ENCODE measurements at regions not wholly inside any gene's neighbourhood (a gene's known extent, or its start where the extent isn't known, plus 50 kb on each side); places are given as distances from the start of the nearest gene placed in this dataset.

DNA sequence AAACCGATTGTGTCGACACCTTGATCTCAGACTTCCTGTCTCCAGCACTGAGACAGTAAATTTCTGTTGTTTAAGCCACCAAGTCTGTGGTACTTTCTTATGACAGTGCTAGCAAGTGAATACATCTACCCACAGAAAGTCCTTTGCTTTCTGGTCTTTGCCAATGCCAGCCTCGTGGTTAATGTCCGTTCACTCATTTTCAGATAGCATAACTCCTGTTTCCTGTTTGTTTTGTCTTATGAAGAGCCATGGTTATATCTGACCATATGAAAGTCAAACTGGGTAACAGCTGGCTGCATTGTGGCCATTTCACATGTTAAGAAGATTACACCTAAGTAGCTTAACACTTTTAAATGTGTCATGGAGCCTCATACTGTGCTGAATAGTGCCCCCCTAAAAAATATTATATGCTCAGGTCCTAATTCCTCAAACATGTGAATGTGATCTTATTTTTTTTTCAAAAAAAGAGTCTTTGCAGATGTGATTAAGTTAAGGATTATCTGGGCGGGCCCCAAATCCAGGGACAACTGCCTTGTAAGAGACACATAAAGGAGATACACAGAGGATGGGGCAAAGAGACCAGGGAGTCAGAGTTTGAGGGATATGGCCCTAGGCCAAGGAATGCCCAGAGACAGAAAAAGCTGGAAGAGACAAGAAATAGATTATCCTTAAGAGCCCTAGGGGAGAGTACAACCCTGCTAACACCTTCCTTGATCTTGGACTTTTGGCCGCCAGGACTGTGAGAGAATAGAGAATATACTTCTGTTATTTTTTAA is 118.0 kb downstream of the KCNE4 start:
- TF ChIP-seq, protein P1, sequence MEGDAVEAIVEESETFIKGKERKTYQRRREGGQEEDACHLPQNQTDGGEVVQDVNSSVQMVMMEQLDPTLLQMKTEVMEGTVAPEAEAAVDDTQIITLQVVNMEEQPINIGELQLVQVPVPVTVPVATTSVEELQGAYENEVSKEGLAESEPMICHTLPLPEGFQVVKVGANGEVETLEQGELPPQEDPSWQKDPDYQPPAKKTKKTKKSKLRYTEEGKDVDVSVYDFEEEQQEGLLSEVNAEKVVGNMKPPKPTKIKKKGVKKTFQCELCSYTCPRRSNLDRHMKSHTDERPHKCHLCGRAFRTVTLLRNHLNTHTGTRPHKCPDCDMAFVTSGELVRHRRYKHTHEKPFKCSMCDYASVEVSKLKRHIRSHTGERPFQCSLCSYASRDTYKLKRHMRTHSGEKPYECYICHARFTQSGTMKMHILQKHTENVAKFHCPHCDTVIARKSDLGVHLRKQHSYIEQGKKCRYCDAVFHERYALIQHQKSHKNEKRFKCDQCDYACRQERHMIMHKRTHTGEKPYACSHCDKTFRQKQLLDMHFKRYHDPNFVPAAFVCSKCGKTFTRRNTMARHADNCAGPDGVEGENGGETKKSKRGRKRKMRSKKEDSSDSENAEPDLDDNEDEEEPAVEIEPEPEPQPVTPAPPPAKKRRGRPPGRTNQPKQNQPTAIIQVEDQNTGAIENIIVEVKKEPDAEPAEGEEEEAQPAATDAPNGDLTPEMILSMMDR (IDR thresholded peaks at IDR 0.05; ENCODE audit: poor library complexity, severe bottlenecking): no peak
- Histone ChIP-seq H3K9me3 (ENCODE audit: severe bottlenecking) (no peaks in the 10 kb centered on the region), H3K27ac (ENCODE audit: poor library complexity, severe bottlenecking) (no peak overlapping the region), H3K4me1 (ENCODE audit: insufficient read depth, poor library complexity, severe bottlenecking) (no peaks in the 10 kb centered on the region), H3K36me3 (ENCODE audit: low read depth) (no peaks in the 10 kb centered on the region), H3K4me3 (ENCODE audit: severe bottlenecking) (no peak overlapping the region), H3K27me3 (ENCODE audit: insufficient read depth, poor library complexity, severe bottlenecking) (no peaks in the 10 kb centered on the region)
- DNase-seq (ENCODE audit: low spot score) (no peak), ATAC-seq (ENCODE audit: low read depth) (no peak)

DNA sequence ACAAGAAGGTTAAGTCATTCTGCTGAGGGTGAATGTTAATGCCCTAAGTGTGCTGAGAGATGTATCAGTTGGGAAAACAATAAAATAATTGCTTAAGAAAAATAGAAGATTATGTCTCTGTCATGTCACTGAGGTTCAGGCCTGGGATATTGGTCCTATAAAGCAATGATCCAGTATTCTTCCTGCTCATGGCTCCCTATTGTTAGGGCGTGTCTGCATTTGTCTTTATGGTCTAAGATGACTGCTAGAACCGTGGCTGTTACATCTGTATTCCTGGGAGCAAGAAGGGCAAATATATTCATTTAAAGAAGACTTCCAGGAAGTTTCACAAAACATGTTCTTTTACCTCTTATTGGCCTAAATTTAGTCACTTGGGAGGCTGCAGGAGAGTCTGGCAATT is 125.0 kb downstream of the KCNE4 start:
- TF ChIP-seq, protein P1 (IDR thresholded peaks at IDR 0.05; ENCODE audit: poor library complexity, severe bottlenecking): no peak
- ATAC-seq (ENCODE audit: low read depth): no peak

DNA sequence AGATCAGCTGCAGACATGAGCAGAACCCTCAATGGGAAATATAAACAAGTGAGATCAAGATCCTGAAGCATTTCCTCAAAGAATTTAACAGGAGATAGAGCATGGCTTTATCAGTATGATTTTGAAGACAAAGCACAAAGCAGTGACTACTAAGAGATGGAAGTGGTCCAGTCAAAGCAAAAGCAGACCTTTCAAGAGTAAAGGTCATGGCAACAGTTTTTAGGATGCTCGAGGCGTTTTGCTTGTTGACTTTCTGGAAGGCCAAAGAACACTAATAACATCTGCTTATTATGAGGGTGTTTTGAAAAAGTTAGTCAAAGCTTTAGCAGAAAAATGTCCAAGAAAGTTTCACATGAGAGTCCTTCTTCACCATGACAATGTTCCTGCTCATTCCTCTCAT is 128.5 kb downstream of the KCNE4 start:
- no peak for DNase-seq (ENCODE audit: low spot score)
- Histone ChIP-seq H3K9me3 (ENCODE audit: severe bottlenecking) (no peaks in the 10 kb centered on the region), H3K27me3 (ENCODE audit: insufficient read depth, poor library complexity, severe bottlenecking) (no peaks in the 10 kb centered on the region), H3K4me1 (ENCODE audit: insufficient read depth, poor library complexity, severe bottlenecking) (no peaks in the 10 kb centered on the region), H3K4me3 (ENCODE audit: severe bottlenecking) (no peak overlapping the region), H3K27ac (ENCODE audit: poor library complexity, severe bottlenecking) (no peak overlapping the region), H3K36me3 (ENCODE audit: low read depth) (no peaks in the 10 kb centered on the region)
- TF ChIP-seq, protein P1 (IDR thresholded peaks at IDR 0.05; ENCODE audit: poor library complexity, severe bottlenecking): no peak
- no peak for ATAC-seq (ENCODE audit: low read depth)

More for the DNA sequence above, 125.0 kb downstream of the KCNE4 start:
- Histone ChIP-seq H3K27ac (ENCODE audit: poor library complexity, severe bottlenecking) (no peak overlapping the region), H3K9me3 (ENCODE audit: severe bottlenecking) (no peaks in the 10 kb centered on the region), H3K27me3 (ENCODE audit: insufficient read depth, poor library complexity, severe bottlenecking) (no peaks in the 10 kb centered on the region), H3K4me1 (ENCODE audit: insufficient read depth, poor library complexity, severe bottlenecking) (no peaks in the 10 kb centered on the region), H3K4me3 (ENCODE audit: severe bottlenecking) (no peak overlapping the region), H3K36me3 (ENCODE audit: low read depth) (no peaks in the 10 kb centered on the region)
- no peak for DNase-seq (ENCODE audit: low spot score)

DNA sequence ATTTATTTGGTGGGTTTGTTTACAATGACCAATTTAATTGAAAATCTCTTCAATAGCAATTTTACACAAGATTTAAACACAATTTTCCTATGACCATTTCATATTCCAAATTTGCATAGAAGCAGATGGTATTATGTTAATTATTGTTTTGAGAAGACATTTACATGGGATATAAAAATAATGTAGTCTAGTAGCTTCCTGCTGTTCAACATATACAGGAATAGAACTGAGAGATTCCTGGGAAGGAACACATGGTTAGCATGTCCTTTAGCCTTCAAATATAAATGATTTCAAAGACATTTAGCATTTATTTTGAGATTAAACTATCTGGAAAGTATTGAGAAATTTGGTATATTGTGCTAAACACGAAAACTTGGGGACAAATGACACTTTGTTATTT is 129.6 kb downstream of the KCNE4 start:
- no peak overlapping the region for H3K4me3 ChIP-seq (ENCODE audit: severe bottlenecking)
- DNase-seq (ENCODE audit: low spot score): no peak
- no peaks in the 10 kb centered on the region for H3K27me3 ChIP-seq (ENCODE audit: insufficient read depth, poor library complexity, severe bottlenecking)
- no peaks in the 10 kb centered on the region for H3K4me1 ChIP-seq (ENCODE audit: insufficient read depth, poor library complexity, severe bottlenecking)
- TF ChIP-seq, protein P1 (IDR thresholded peaks at IDR 0.05; ENCODE audit: poor library complexity, severe bottlenecking): no peak
- H3K9me3 ChIP-seq (ENCODE audit: severe bottlenecking): no peaks in the 10 kb centered on the region
- H3K27ac ChIP-seq (ENCODE audit: poor library complexity, severe bottlenecking): no peak overlapping the region
- H3K36me3 ChIP-seq (ENCODE audit: low read depth): no peaks in the 10 kb centered on the region
- no peak for ATAC-seq (ENCODE audit: low read depth)

DNA sequence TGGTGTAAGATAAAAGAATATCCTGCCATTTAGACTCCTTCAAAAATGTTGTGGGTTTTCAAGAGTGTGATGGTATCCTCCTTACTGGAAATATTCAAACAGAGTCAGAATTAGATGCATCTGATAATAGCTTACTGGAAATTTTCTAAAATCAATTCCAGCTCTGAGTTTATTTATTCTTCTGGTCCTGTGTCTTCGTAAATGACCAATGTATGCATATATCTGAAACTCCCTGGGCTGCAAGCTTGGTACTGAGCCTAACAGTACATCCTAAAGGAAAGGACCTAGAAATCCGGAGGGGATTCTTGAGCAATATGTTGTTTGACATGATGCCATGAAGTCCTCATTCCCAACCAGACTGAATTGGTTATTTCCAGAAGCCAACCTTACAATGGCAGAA is 130.4 kb downstream of the KCNE4 start:
- H3K4me3 ChIP-seq (ENCODE audit: severe bottlenecking): no peak overlapping the region
- DNase-seq (ENCODE audit: low spot score) (no peak), ATAC-seq (ENCODE audit: low read depth) (no peak)
- no peaks in the 10 kb centered on the region for H3K9me3 ChIP-seq (ENCODE audit: severe bottlenecking)
- H3K27me3 ChIP-seq (ENCODE audit: insufficient read depth, poor library complexity, severe bottlenecking): no peaks in the 10 kb centered on the region
- no peaks in the 10 kb centered on the region for H3K36me3 ChIP-seq (ENCODE audit: low read depth)
- no peak overlapping the region for H3K27ac ChIP-seq (ENCODE audit: poor library complexity, severe bottlenecking)
- H3K4me1 ChIP-seq (ENCODE audit: insufficient read depth, poor library complexity, severe bottlenecking): no peaks in the 10 kb centered on the region
- TF ChIP-seq, protein P1 (IDR thresholded peaks at IDR 0.05; ENCODE audit: poor library complexity, severe bottlenecking): no peak

All from RWPE2 (cell line).